SK-N-SH treated with all-trans-retinoic acid at 6 μM for 48 hours (cell line): ENCODE measurements at regions not wholly inside any gene's neighbourhood (a gene's known extent, or its start where the extent isn't known, plus 50 kb on each side); places are given as distances from the start of the nearest gene placed in this dataset.
"Not testable (repeated sequence)": the region's sequence is repeated elsewhere in the genome, so short reads cannot be mapped to it uniquely, and the experiment has no call there.

Experiments
- ATAC-seq: fragments of 200-7000 bp; cut with Tn5 transposase; 3 replicates; pipeline ENCODE4 v1.9.1; 2020; ENCODE audit warnings: mild to moderate bottlenecking, moderate library complexity
- ARNTL ChIP-seq: fragments of 450-650 bp; formaldehyde crosslinking; IDR thresholded peaks from 2 replicates; pipeline ENCODE4 v1.5.0; 2020; ENCODE audit warnings: low read depth, mild to moderate bottlenecking, moderate library complexity, borderline replicate concordance
- CREB5 ChIP-seq: fragments of 250-450 bp; sonication (Bioruptor Pico); IDR thresholded peaks from 2 replicates; pipeline ENCODE4 v1.5.1; 2020; ENCODE audit warnings: low read depth, mild to moderate bottlenecking, moderate library complexity
- CSDC2 ChIP-seq: fragments of 250-450 bp; sonication (Bioruptor Pico); IDR thresholded peaks from 2 replicates; pipeline ENCODE4 v1.5.0; 2020; ENCODE audit warnings: mild to moderate bottlenecking, moderate library complexity
- ESRRG ChIP-seq: fragments of 250-450 bp; sonication (Bioruptor Pico); IDR thresholded peaks from 2 replicates; pipeline ENCODE4 v1.6.1; 2021; ENCODE audit warnings: mild to moderate bottlenecking
- GLIS3 ChIP-seq: fragments of 250-450 bp; sonication (Bioruptor Pico); IDR thresholded peaks from 2 replicates; pipeline ENCODE4 v1.5.0; 2020; ENCODE audit warnings: mild to moderate bottlenecking, moderate library complexity
- ISL1 ChIP-seq: fragments of 250-450 bp; sonication (Bioruptor Pico); IDR thresholded peaks from 2 replicates; pipeline ENCODE4 v2.1.2; 2022; ENCODE audit warnings: mild to moderate bottlenecking, moderate library complexity
- OSR1 ChIP-seq: fragments of 250-450 bp; sonication (Bioruptor Pico); IDR thresholded peaks from 2 replicates; pipeline ENCODE4 v1.8.0; 2022; ENCODE audit warnings: moderate library complexity, mild to moderate bottlenecking, inconsistent platforms
- PATZ1 ChIP-seq: fragments of 250-450 bp; sonication (Bioruptor Pico); IDR thresholded peaks from 2 replicates; pipeline ENCODE4 v1.8.0; 2020; ENCODE audit warnings: mild to moderate bottlenecking, moderate library complexity, borderline replicate concordance
- POU6F1 ChIP-seq: fragments of 250-450 bp; sonication (Bioruptor Pico); IDR thresholded peaks from 2 replicates; pipeline ENCODE4 v1.8.0; 2021; ENCODE audit warnings: low read depth, mild to moderate bottlenecking, moderate library complexity, borderline replicate concordance
- PPARA ChIP-seq: fragments of 250-450 bp; sonication (Bioruptor Pico); IDR thresholded peaks from 2 replicates; pipeline ENCODE4 v1.5.0; 2020; ENCODE audit warnings: mild to moderate bottlenecking, borderline replicate concordance
- RARB ChIP-seq: fragments of 250-450 bp; sonication (Bioruptor Pico); IDR thresholded peaks from 2 replicates; pipeline ENCODE4 v1.8.0; 2021; ENCODE audit warnings: mild to moderate bottlenecking, moderate library complexity
- SNAI2 ChIP-seq: fragments of 250-450 bp; sonication (Bioruptor Pico); IDR thresholded peaks from 2 replicates; pipeline ENCODE4 v1.5.0; 2020; ENCODE audit warnings: mild to moderate bottlenecking, moderate library complexity
- ZC3H10 ChIP-seq: fragments of 250-450 bp; sonication (Bioruptor Pico); IDR thresholded peaks from 2 replicates; pipeline ENCODE4 v1.5.1; 2021; ENCODE audit warnings: mild to moderate bottlenecking, moderate library complexity
- ZFP3 ChIP-seq: fragments of 250-450 bp; sonication (Bioruptor Pico); IDR thresholded peaks from 2 replicates; pipeline ENCODE4 v1.5.0; 2020; ENCODE audit warnings: mild to moderate bottlenecking, moderate library complexity
- ZNF565 ChIP-seq: fragments of 450-650 bp; formaldehyde crosslinking; conservative IDR thresholded peaks from 2 replicates; pipeline ENCODE4 v1.5.0; 2020; ENCODE audit warnings: low read depth, mild to moderate bottlenecking, moderate library complexity
- ZNF70 ChIP-seq: fragments of 450-650 bp; formaldehyde crosslinking; IDR thresholded peaks from 2 replicates; pipeline ENCODE4 v1.5.0; 2020; ENCODE audit warnings: mild to moderate bottlenecking, moderate library complexity
- ZNF8 ChIP-seq: fragments of 450-650 bp; formaldehyde crosslinking; IDR thresholded peaks from 2 replicates; pipeline ENCODE4 v1.5.0; 2020; ENCODE audit warnings: mild to moderate bottlenecking, moderate library complexity
- TF ChIP-seq, protein P1 (sequence below): fragments of 250-450 bp; sonication (Bioruptor Pico); IDR thresholded peaks from 2 replicates; pipeline ENCODE4 v1.5.0; 2020; ENCODE audit warnings: mild to moderate bottlenecking, moderate library complexity

GRCh38 chr7:51927738-51928137, 611.1 kb upstream of the COBL start:
- TF ChIP-seq CREB5 (no peak), ZNF565 (CRISPR knock-in tag) (no peak)
- ATAC-seq: no peak

DNA sequence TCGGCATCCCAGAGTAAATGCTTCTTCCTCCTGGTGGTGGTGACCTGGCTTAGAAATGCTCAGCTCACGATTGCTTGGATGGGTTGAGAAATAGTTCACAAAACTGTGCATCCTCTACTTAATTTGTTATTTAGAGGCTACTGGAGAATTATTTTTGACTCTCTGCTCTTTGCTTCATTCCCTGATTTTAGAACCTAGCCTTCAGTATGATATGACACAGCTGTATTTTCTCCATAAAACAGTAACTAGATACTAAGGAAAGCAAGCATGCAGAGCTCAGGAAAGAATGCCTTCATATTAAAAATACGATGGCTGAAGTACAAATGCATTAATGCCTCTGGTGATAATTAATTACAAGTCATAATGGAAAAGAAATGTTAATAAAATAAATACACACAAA, 602.0 kb upstream of the COBL start:
- ATAC-seq: no peak

DNA sequence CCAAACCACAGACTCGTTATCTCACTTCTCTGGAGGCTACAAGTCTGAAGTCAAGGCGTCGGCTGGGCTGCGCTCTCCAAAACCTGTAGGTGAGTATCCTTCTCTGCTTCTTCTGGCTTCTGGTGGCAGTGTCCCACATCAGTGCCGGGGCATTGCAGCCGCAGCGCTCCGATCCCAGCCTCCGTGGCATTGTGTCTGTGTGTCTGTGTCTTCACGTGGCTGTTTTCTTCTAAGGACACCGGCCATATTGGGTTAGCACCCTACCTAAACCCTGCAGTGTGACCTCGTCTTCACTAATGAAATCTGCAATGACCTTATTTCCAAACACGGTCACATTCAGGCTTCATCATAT, 584.9 kb upstream of the COBL start:
- TF ChIP-seq PPARA (CRISPR knock-in tag) (no peak), ZNF8 (CRISPR knock-in tag) (no peak), RARB (CRISPR knock-in tag) (no peak), ZC3H10 (CRISPR knock-in tag) (no peak), GLIS3 (CRISPR knock-in tag) (no peak), CSDC2 (CRISPR knock-in tag) (no peak), ZNF565 (CRISPR knock-in tag) (no peak)
- TF ChIP-seq, all 23 proteins: peak for 0

More for the DNA sequence above, 602.0 kb upstream of the COBL start:
- TF ChIP-seq ZNF70 (CRISPR knock-in tag) (no peak), ZNF565 (CRISPR knock-in tag) (no peak), ISL1 (CRISPR knock-in tag) (no peak), POU6F1 (CRISPR knock-in tag) (no peak), OSR1 (CRISPR knock-in tag) (no peak), ZC3H10 (CRISPR knock-in tag) (no peak), ARNTL (CRISPR knock-in tag) (no peak), SNAI2 (CRISPR knock-in tag) (no peak), ZNF8 (CRISPR knock-in tag) (no peak), CREB5 (no peak), PATZ1 (CRISPR knock-in tag) (no peak), RARB (CRISPR knock-in tag) (no peak)
- TF ChIP-seq, protein P1, sequence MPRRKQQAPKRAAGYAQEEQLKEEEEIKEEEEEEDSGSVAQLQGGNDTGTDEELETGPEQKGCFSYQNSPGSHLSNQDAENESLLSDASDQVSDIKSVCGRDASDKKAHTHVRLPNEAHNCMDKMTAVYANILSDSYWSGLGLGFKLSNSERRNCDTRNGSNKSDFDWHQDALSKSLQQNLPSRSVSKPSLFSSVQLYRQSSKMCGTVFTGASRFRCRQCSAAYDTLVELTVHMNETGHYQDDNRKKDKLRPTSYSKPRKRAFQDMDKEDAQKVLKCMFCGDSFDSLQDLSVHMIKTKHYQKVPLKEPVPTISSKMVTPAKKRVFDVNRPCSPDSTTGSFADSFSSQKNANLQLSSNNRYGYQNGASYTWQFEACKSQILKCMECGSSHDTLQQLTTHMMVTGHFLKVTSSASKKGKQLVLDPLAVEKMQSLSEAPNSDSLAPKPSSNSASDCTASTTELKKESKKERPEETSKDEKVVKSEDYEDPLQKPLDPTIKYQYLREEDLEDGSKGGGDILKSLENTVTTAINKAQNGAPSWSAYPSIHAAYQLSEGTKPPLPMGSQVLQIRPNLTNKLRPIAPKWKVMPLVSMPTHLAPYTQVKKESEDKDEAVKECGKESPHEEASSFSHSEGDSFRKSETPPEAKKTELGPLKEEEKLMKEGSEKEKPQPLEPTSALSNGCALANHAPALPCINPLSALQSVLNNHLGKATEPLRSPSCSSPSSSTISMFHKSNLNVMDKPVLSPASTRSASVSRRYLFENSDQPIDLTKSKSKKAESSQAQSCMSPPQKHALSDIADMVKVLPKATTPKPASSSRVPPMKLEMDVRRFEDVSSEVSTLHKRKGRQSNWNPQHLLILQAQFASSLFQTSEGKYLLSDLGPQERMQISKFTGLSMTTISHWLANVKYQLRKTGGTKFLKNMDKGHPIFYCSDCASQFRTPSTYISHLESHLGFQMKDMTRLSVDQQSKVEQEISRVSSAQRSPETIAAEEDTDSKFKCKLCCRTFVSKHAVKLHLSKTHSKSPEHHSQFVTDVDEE (CRISPR knock-in tag): no peak

DNA sequence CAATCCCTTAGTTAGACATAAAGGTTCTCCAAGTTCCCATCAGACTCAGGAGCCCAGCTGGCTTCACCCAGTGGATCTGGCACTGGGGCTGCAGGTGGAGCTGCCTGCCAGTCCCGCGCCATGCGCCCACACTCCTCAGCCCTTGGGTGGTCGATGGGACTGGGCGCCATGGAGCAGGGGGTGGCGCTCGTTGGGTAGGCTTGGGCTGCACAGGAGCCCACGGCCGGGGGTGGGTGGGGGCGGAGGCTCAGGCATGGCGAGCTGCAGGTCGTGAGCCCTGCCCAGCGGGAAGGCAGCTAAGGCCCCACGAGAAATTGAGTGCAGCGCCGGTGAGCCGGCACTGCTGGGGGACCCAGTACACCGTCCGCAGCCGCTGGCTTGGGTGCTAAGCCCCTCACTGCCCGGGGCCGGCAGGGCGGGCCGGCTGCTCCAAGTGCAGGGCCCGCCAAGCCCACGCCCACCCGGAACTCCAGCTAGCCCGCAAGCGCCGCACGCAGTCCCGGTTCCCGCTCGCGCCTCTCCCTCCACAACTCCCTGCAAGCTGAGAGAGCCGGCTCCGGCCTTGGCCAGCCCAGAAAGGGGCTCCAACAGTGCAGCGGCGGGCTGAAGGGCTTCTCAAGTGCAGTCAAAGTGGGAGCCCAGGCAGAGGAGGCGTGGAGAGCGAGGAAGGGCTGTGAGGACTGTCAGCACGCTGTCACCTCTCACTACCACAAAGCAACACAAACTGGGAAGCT, 584.3 kb upstream of the COBL start:
- not testable (repeated sequence) for ATAC-seq

More for the DNA sequence above, 584.9 kb upstream of the COBL start:
- ATAC-seq: no peak

GRCh38 chr7:51899611-51900010, 583.0 kb upstream of the COBL start:
- no peak for ATAC-seq
- TF ChIP-seq ESRRG (CRISPR knock-in tag): no peak
- no peak for TF ChIP-seq ZC3H10 (CRISPR knock-in tag)
- TF ChIP-seq RARB (CRISPR knock-in tag): no peak
- TF ChIP-seq ZFP3 (CRISPR knock-in tag): no peak
